Renal cortex interstitium (tissue), 11 donors: ENCODE measurements at regions not wholly inside any gene's neighbourhood (a gene's known extent, or its start where the extent isn't known, plus 50 kb on each side); places are given as distances from the start of the nearest gene placed in this dataset.

Experiments used
- DNase-seq, 11 donors: peaks; one replicate each; pipeline ENCODE4 v3.0.0-alpha.2; 2013; ENCODE audit warnings: low read depth in 9 of 11, low spot score in 4 of 11; ENCODE audit errors: extremely low read depth in 1 of 11

- no peak for DNase-seq
Measured at GRCh38 chr4:44801384-44801783, 75.0 kb upstream of the GNPDA2 start.

- DNase-seq, result no peak
Measured at GRCh38 chr4:44791831-44792230, 65.5 kb upstream of the GNPDA2 start.

- no peak for DNase-seq
Measured at GRCh38 chr4:44777115-44777514, 50.8 kb upstream of the GNPDA2 start.
